ENCODE measurements at regions not wholly inside any gene's neighbourhood (a gene's known extent, or its start where the extent isn't known, plus 50 kb on each side); places are given as distances from the start of the nearest gene placed in this dataset.

- no peaks in the 10 kb centered on the region for H3K4me1 Mint-ChIP-seq
- no peak for DNase-seq
- no peak overlapping the region for H3K27ac Mint-ChIP-seq
- peaks cover 6% of the 10 kb centered on the region for H3K27me3 Mint-ChIP-seq (ENCODE audit: low read depth, poor library complexity)
- H3K4me3 Mint-ChIP-seq = no peak overlapping the region
- peaks cover 27% of the 10 kb centered on the region for H3K9me3 Mint-ChIP-seq
- no peak for TF ChIP-seq CTCF (IDR thresholded peaks at IDR 0.05)
- H3K36me3 Mint-ChIP-seq (ENCODE audit: low read depth) = peaks cover 13% of the 10 kb centered on the region
Measured at GRCh38 chr10:85508159-85508558, 858.4 kb downstream of the GRID1 start.

- Mint-ChIP-seq H3K36me3 (ENCODE audit: low read depth) (no peaks in the 10 kb centered on the region), H3K27me3 (ENCODE audit: low read depth, poor library complexity) (peaks cover 6% of the 10 kb centered on the region), H3K4me1 (peaks cover 9% of the 10 kb centered on the region), H3K27ac (no peak overlapping the region), H3K4me3 (no peak overlapping the region), H3K9me3 (peaks cover 3% of the 10 kb centered on the region)
- DNase-seq = no peak
- no peak for TF ChIP-seq CTCF (IDR thresholded peaks at IDR 0.05)
Measured at GRCh38 chr10:85510682-85511081, 855.9 kb downstream of the GRID1 start.

DNA sequence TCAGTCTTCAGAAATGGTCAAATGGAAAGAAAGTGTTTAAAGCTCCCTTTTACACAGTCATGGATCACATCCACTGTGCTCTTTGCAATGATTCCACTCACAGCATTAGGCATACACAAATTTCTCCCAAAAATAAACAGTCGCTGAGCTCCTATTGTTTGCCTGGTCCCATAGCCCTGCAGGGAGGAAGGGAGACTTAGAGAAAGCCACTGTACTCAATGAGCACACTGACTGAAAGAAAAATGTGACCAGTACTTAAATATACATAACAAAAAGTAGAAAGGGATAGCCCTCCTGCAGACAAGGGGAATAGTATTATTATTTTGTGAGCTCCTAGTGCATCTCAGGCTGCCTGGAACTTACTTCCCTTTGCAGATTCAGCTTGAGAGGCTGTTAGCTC, 853.2 kb downstream of the GRID1 start:
- no peak overlapping the region for H3K4me3 Mint-ChIP-seq
- H3K36me3 Mint-ChIP-seq (ENCODE audit: low read depth) = no peaks in the 10 kb centered on the region
- TF ChIP-seq CTCF (IDR thresholded peaks at IDR 0.05) = no peak
- peaks cover 10% of the 10 kb centered on the region for H3K4me1 Mint-ChIP-seq
- H3K27ac Mint-ChIP-seq = no peak overlapping the region
- peaks cover 7% of the 10 kb centered on the region for H3K9me3 Mint-ChIP-seq
- no peak for DNase-seq
- H3K27me3 Mint-ChIP-seq (ENCODE audit: low read depth, poor library complexity) = peaks cover 4% of the 10 kb centered on the region

- no peak overlapping the region for H3K4me3 Mint-ChIP-seq
- H3K27ac Mint-ChIP-seq = no peak overlapping the region
- no peak for TF ChIP-seq CTCF (IDR thresholded peaks at IDR 0.05)
- peaks cover 4% of the 10 kb centered on the region for H3K27me3 Mint-ChIP-seq (ENCODE audit: low read depth, poor library complexity)
- no peaks in the 10 kb centered on the region for H3K36me3 Mint-ChIP-seq (ENCODE audit: low read depth)
- no peak for DNase-seq
- peaks cover 9% of the 10 kb centered on the region for H3K9me3 Mint-ChIP-seq
- H3K4me1 Mint-ChIP-seq = peaks cover 10% of the 10 kb centered on the region
Measured at GRCh38 chr10:85515316-85515715, 851.3 kb downstream of the GRID1 start.

DNA sequence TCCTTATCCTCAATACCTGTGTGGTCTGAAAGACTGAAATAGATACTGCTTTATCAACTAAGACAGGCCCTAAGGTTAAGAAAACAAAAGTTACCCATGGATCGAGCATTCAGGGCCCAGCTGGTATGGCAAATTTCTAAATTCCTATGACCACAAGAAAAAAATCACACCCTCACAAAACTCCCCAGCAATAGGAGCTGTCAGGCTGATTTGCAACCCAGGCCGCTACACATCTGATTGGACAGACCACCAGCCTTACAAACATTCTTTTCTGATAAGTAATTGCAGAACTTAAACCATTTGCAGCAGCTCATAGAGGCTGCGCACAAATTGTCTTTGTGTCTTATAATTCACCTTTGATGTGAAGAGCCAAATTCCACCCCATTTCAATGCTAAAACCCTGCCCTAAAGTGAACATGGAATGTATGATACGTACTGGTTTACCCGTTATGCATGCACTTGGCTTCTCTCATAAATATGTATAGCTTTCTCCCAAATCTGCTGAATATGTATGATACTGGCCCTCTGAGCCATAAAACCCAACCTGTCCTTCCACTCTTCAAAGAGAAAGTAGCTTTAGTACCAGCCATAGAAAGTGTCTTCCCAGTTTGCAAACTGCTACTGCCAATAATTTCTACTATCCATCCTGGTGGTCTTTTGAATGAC, 842.5 kb downstream of the GRID1 start:
- H3K27me3 Mint-ChIP-seq (ENCODE audit: low read depth, poor library complexity) = peaks cover 10% of the 10 kb centered on the region
- no peaks in the 10 kb centered on the region for H3K36me3 Mint-ChIP-seq (ENCODE audit: low read depth)
- TF ChIP-seq CTCF (IDR thresholded peaks at IDR 0.05) = no peak
- no peak for DNase-seq
- no peak overlapping the region for H3K4me3 Mint-ChIP-seq
- peak overlapping the region; percentile 34 for H3K27ac Mint-ChIP-seq
- H3K4me1 Mint-ChIP-seq = peaks cover 12% of the 10 kb centered on the region
- peaks cover 21% of the 10 kb centered on the region for H3K9me3 Mint-ChIP-seq

DNA sequence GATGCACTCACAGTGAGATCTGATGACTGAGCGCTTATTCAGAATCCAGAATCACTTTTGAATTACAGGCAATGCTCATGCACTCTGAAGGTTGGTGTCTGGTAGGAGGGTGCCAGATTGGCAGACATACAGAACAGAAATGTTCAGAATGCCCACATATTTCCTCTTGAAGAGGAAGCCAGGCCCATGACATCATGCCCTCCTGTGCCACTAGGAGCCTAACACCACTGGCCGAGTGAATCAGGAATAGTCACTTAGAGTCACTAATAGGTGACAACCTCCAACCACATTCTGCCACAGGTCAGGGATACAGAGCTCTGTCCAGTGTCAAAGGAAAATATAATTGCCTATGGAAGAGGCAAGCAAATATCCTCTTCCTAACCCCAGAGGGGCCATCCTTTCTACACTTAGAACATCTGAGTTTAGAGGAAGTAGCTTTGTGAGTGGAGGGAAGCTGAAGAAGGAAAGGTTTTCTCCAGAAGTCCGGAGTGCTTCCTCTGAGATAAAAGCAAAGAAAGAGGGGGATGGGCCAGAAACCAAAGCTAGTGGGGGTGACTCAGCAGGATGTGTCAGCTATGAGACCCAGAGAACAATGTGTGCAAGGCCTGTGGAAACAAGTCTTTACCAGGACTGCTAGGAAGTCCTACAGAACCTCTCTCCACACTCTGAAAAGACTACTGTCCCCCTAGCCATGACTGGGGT, 838.8 kb downstream of the GRID1 start:
- H3K27ac Mint-ChIP-seq = no peak overlapping the region

More for the DNA sequence above, 838.8 kb downstream of the GRID1 start:
- peaks cover 7% of the 10 kb centered on the region for H3K27me3 Mint-ChIP-seq (ENCODE audit: low read depth, poor library complexity)
- TF ChIP-seq CTCF (IDR thresholded peaks at IDR 0.05) = no peak
- H3K4me1 Mint-ChIP-seq = peaks cover 28% of the 10 kb centered on the region
- DNase-seq = no peak
- no peaks in the 10 kb centered on the region for H3K36me3 Mint-ChIP-seq (ENCODE audit: low read depth)
- peaks cover 25% of the 10 kb centered on the region for H3K9me3 Mint-ChIP-seq
- H3K4me3 Mint-ChIP-seq = no peak overlapping the region
